Natural killer cell treated with Interleukin-12 subunit alpha and Interleukin-12 subunit beta and Interleukin-15 and Interleukin-18, amount 100 ng/mL, for 72 hours (primary cell): ENCODE measurements at regions not wholly inside any gene's neighbourhood (a gene's known extent, or its start where the extent isn't known, plus 50 kb on each side); places are given as distances from the start of the nearest gene placed in this dataset.

ENCODE experiments used
- ATAC-seq, 2 donors: fragments of 150-1000 bp; cut with Tn5 transposase in 1 of 2; sonication (Bioruptor Pico), chemical (Tn5 transposase) in 1 of 2; 2 replicates each; pipeline ENCODE4 v1.10.0; 2021
- DNase-seq: peaks from one replicate; pipeline ENCODE4 v3.0.0; 2022; ENCODE audit warnings: low spot score
- H3K27ac Mint-ChIP-seq, 2 donors: 1 replicate in 1 of 2; 2 replicates in 1 of 2; pipeline ENCODE4 v1.8.0; 2022; ENCODE audit warnings: mixed read lengths in 2 of 2, mild to moderate bottlenecking in 1 of 2, moderate library complexity in 1 of 2
- H3K27me3 Mint-ChIP-seq, 2 donors: 1 replicate in 1 of 2; 2 replicates in 1 of 2; pipeline ENCODE4 v1.8.0; 2022; ENCODE audit warnings: mixed read lengths in 2 of 2
- H3K36me3 Mint-ChIP-seq: one replicate; pipeline ENCODE4 v1.8.0; 2022; ENCODE audit warnings: mixed read lengths
- H3K4me1 Mint-ChIP-seq, 2 donors: 1 replicate in 1 of 2; 2 replicates in 1 of 2; pipeline ENCODE4 v1.8.0; 2022; ENCODE audit warnings: low read depth in 2 of 2, mixed read lengths in 2 of 2, mild to moderate bottlenecking in 1 of 2
- H3K4me3 Mint-ChIP-seq: one replicate; pipeline ENCODE4 v1.8.0; 2022; ENCODE audit warnings: mixed read lengths
- H3K9me3 Mint-ChIP-seq: 2 replicates; pipeline ENCODE4 v1.8.0; 2022; ENCODE audit warnings: mixed read lengths

GRCh38 chr2:122395687-122396086 lies 640.2 kb downstream of the TSN start:
- no peaks in the 10 kb centered on the region for H3K27me3 Mint-ChIP-seq
- H3K27ac Mint-ChIP-seq = no peak overlapping the region
- H3K4me1 Mint-ChIP-seq = no peaks in the 10 kb centered on the region
- peaks cover 7% of the 10 kb centered on the region for H3K9me3 Mint-ChIP-seq
- H3K4me3 Mint-ChIP-seq = no peak overlapping the region
- peaks cover 4% of the 10 kb centered on the region for H3K36me3 Mint-ChIP-seq
- ATAC-seq = no peak
- DNase-seq = no peak

- Mint-ChIP-seq H3K4me1 (no peaks in the 10 kb centered on the region), H3K9me3 (peaks cover 8% of the 10 kb centered on the region), H3K27me3 (no peaks in the 10 kb centered on the region), H3K27ac (no peak overlapping the region), H3K4me3 (no peak overlapping the region), H3K36me3 (peaks cover 6% of the 10 kb centered on the region)
- ATAC-seq = no peak
- DNase-seq = no peak
These were observed 655.8 kb downstream of the TSN start for GRCh38 chr2:122411231-122411630.

DNA sequence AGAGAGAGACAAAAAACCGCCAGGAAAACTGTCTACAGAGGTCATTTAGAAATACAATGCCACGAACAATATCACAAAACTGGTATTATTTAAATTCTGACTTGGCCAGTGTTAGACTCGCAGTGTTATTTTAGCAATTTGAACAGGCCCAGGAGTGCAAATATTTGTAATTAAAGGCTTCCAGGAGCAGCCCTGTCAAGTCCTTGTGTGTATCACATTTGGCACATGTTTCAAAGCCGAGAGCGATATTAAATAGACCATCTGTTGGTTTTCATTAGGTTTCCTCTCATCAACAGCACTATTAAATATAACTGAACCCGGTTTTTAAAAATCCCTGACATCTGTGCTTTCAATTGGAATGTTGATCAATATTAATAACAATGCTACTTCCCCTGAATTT lies 656.9 kb downstream of the TSN start:
- H3K27me3 Mint-ChIP-seq = no peaks in the 10 kb centered on the region
- no peaks in the 10 kb centered on the region for H3K4me1 Mint-ChIP-seq
- peaks cover 6% of the 10 kb centered on the region for H3K9me3 Mint-ChIP-seq
- DNase-seq = no peak
- no peak overlapping the region for H3K27ac Mint-ChIP-seq
- no peak overlapping the region for H3K4me3 Mint-ChIP-seq
- H3K36me3 Mint-ChIP-seq = peaks cover 6% of the 10 kb centered on the region
- ATAC-seq = no peak

DNA sequence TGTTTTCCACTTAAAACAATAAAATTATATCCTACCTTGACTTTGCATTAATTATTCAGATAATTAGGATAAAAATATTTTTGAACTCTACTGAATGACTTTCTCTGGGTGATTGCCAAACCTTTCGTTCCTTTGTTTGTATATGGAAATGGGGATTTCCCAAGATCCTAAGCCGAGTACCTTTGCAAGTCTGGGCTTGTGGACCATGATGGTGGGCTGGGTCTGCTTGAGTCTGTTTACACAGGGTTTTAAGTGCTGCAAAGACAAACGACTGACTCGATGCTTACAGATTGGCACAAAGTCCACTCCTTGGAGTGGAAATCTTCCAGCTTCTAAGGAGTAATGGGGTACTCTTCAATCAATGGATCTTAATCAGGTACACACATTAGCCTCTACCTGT lies 659.5 kb downstream of the TSN start:
- no peak overlapping the region for H3K4me3 Mint-ChIP-seq
- H3K4me1 Mint-ChIP-seq = no peaks in the 10 kb centered on the region
- no peak for ATAC-seq
- DNase-seq = no peak
- H3K9me3 Mint-ChIP-seq = peaks cover 8% of the 10 kb centered on the region
- peaks cover 6% of the 10 kb centered on the region for H3K36me3 Mint-ChIP-seq
- H3K27me3 Mint-ChIP-seq = no peaks in the 10 kb centered on the region
- H3K27ac Mint-ChIP-seq = no peak overlapping the region

DNA sequence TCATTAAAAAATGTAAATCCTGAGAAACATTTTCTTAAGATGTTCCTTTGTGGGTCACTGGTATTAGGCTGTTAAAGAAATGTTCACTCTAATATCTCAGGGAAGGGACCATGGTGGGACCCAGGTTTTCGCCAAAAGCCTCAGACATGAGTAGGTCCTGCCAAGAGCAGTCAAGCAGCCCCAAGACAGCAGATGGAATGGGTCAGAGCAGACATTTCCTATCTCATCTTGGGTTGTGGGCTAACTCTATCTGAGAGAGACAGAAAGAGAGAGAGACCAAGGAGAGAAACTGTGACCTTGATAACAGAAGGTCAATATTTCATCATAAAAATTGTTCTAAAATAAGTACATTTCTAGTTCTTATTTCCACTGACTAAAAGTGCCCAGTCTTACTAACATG lies 661.7 kb downstream of the TSN start:
- Mint-ChIP-seq H3K9me3 (peaks cover 3% of the 10 kb centered on the region), H3K4me1 (no peaks in the 10 kb centered on the region), H3K4me3 (no peak overlapping the region), H3K27ac (no peak overlapping the region), H3K36me3 (no peaks in the 10 kb centered on the region), H3K27me3 (no peaks in the 10 kb centered on the region)
- DNase-seq (no peak), ATAC-seq (no peak)

DNA sequence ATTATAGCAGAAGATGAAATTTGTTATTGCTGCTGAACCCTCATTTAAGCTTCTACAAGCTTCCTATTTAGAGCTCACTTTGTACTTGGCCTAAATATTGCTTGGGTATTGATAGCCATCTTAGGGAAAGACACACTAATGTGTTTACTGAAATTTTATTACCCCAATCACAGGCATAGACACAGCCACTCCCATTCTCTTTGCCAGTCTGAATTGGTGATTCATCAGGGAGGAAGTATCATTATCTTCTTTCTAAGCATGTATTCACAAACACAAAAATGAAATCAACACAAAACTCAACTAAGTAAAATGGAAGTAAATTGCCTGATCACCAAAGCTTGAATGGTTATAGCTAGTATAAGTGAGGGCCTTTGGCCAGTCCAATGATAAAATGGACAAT lies 666.3 kb downstream of the TSN start:
- no peak for DNase-seq
- H3K27ac Mint-ChIP-seq = no peak overlapping the region
- H3K9me3 Mint-ChIP-seq = peaks cover 3% of the 10 kb centered on the region
- H3K27me3 Mint-ChIP-seq = no peaks in the 10 kb centered on the region
- no peak overlapping the region for H3K4me3 Mint-ChIP-seq
- no peaks in the 10 kb centered on the region for H3K4me1 Mint-ChIP-seq
- no peak for ATAC-seq
- H3K36me3 Mint-ChIP-seq = no peaks in the 10 kb centered on the region

GRCh38 chr2:122422384-122422991 lies 667.0 kb downstream of the TSN start:
- Mint-ChIP-seq H3K27ac (no peak overlapping the region), H3K4me1 (no peaks in the 10 kb centered on the region), H3K4me3 (no peak overlapping the region), H3K36me3 (no peaks in the 10 kb centered on the region), H3K27me3 (no peaks in the 10 kb centered on the region), H3K9me3 (peaks cover 8% of the 10 kb centered on the region)
- ATAC-seq = no peak
- DNase-seq = no peak

DNA sequence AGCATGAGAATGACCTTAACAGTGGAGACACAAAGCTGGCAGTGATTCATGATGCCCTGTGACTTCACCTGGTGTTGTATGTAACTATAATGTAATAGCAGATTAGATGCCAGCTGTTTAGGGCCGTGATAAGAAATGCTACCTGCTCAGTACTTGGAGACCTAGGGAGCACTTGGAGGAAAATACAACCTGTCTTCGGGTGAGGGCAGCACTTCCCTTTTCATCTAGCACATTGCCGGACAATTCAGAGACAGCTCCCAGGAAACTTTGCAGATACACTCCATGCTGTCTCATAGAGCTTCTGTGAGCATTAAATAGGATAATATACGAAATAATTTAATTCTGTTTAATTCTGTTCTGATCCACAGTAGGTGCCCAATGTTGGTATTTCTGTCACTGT lies 668.5 kb downstream of the TSN start:
- DNase-seq (no peak), ATAC-seq (no peak)
- H3K4me1 Mint-ChIP-seq = no peaks in the 10 kb centered on the region
- no peak overlapping the region for H3K4me3 Mint-ChIP-seq
- peaks cover 6% of the 10 kb centered on the region for H3K9me3 Mint-ChIP-seq
- H3K27ac Mint-ChIP-seq = no peak overlapping the region
- H3K36me3 Mint-ChIP-seq = no peaks in the 10 kb centered on the region
- H3K27me3 Mint-ChIP-seq = no peaks in the 10 kb centered on the region

DNA sequence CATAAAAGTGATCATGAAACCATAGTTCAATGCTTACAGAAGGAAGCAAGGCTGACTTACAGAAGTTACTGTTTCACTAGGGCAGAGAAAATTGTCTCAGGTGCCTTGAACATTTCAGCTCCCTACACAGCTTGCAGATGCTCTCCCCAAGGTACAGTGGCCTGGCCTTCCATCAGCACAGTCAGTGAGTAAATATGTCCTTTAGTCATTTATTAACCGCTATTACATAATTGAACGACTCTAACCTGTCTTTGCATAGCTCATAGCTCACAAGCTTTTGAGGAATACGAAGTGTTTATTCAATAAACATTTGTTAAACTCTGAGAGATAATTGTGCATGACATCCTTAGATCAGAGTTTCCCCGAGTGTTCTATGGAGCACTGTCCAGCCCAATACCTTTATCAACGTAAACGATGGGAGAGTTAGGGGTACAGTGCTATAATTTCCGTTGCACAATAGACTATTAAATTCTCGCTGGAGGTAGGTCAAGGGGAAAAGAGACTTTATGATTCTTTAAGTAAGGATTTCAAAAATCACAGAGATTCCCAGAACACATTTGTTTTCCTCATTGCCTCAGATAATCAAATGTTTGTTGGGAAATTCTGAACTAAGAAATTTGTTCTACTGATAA lies 677.8 kb downstream of the TSN start:
- no peaks in the 10 kb centered on the region for H3K36me3 Mint-ChIP-seq
- ATAC-seq (no peak), DNase-seq (no peak)
- no peaks in the 10 kb centered on the region for H3K27me3 Mint-ChIP-seq
- H3K27ac Mint-ChIP-seq = no peak overlapping the region
- peaks cover 3% of the 10 kb centered on the region for H3K9me3 Mint-ChIP-seq
- no peaks in the 10 kb centered on the region for H3K4me1 Mint-ChIP-seq
- H3K4me3 Mint-ChIP-seq = no peak overlapping the region

GRCh38 chr2:122445003-122445402 lies 689.6 kb downstream of the TSN start:
- Mint-ChIP-seq H3K27me3 (no peaks in the 10 kb centered on the region), H3K27ac (no peak overlapping the region), H3K9me3 (peaks cover 4% of the 10 kb centered on the region), H3K4me1 (no peaks in the 10 kb centered on the region), H3K4me3 (no peak overlapping the region), H3K36me3 (no peaks in the 10 kb centered on the region)
- ATAC-seq = no peak
- DNase-seq = no peak

DNA sequence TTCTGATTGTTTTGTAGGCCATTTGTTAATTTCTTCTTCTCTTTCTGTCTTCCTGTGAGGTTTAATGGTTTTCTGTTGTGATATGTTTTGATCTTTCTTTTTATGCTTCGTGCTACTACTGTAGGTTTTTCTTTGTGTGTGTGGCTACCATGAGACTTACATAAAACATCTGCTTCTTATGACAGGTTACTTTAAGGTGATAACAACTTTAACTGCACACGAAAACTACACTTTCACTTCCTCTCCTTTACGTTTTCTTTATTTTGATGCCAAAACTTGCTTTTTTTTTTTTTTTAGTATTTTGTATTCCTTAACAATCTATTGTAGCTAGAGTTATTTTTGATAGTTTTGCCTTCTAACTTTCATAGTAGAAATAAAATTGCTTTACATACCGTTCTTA lies 691.3 kb downstream of the TSN start:
- no peaks in the 10 kb centered on the region for H3K36me3 Mint-ChIP-seq
- H3K27ac Mint-ChIP-seq = no peak overlapping the region
- H3K27me3 Mint-ChIP-seq = no peaks in the 10 kb centered on the region
- DNase-seq (no peak), ATAC-seq (no peak)
- no peaks in the 10 kb centered on the region for H3K4me1 Mint-ChIP-seq
- peaks cover 4% of the 10 kb centered on the region for H3K9me3 Mint-ChIP-seq
- H3K4me3 Mint-ChIP-seq = no peak overlapping the region

DNA sequence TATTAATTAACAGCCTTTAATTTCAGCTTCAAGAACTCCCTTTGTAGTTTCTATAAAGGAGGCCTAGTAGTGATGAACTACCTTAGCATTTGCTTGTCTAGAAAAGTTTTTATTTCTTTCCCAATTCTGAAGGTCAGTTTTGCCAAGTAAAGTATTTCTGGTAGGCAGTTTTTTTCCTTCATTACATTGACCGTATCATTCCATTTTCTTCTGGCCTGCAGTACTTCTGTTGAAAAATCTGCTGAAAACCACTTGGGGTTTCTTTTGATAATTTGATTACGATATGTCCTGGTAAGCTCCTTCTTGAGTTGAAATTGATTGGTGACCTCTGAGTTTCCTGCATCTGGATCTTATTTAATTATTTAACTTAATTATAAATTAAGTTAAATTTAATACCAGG lies 691.8 kb downstream of the TSN start:
- H3K36me3 Mint-ChIP-seq = no peaks in the 10 kb centered on the region
- no peaks in the 10 kb centered on the region for H3K27me3 Mint-ChIP-seq
- no peak for ATAC-seq
- H3K4me3 Mint-ChIP-seq = no peak overlapping the region
- H3K27ac Mint-ChIP-seq = no peak overlapping the region
- DNase-seq = no peak
- H3K4me1 Mint-ChIP-seq = no peaks in the 10 kb centered on the region
- peaks cover 4% of the 10 kb centered on the region for H3K9me3 Mint-ChIP-seq

GRCh38 chr2:122451040-122451439 lies 695.6 kb downstream of the TSN start:
- no peak for DNase-seq
- no peak overlapping the region for H3K4me3 Mint-ChIP-seq
- no peaks in the 10 kb centered on the region for H3K4me1 Mint-ChIP-seq
- H3K36me3 Mint-ChIP-seq = no peaks in the 10 kb centered on the region
- no peak overlapping the region for H3K27ac Mint-ChIP-seq
- no peak for ATAC-seq
- peaks cover 8% of the 10 kb centered on the region for H3K9me3 Mint-ChIP-seq
- H3K27me3 Mint-ChIP-seq = no peaks in the 10 kb centered on the region

- no peak for ATAC-seq
- Mint-ChIP-seq H3K27me3 (no peaks in the 10 kb centered on the region), H3K36me3 (no peaks in the 10 kb centered on the region), H3K4me3 (no peak overlapping the region), H3K9me3 (peaks cover 8% of the 10 kb centered on the region), H3K27ac (no peak overlapping the region), H3K4me1 (no peaks in the 10 kb centered on the region)
- no peak for DNase-seq
These were observed 696.2 kb downstream of the TSN start for GRCh38 chr2:122451697-122452096.

DNA sequence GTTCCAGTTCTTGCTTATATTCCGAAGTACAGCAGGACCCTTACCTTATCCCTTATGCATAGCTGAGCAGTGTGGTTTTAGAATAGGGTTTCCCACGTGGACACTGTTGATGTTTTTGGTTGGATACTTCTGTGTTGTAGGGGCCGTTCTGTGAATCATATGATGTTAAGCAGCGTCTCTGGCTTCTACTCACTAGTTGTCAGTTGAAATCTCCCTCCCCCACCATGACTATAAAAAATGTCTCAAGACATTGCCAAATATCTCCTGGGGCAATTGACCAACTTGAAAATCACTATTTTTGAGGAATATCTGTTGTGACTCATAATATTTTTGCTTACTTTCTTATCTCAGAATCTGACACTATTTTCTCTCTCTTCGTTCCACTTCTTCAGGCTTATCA lies 713.7 kb downstream of the TSN start:
- no peak for ATAC-seq
- H3K4me1 Mint-ChIP-seq = no peaks in the 10 kb centered on the region
- H3K27ac Mint-ChIP-seq = no peak overlapping the region

More for the DNA sequence above, 713.7 kb downstream of the TSN start:
- Mint-ChIP-seq H3K36me3 (no peaks in the 10 kb centered on the region), H3K27me3 (no peaks in the 10 kb centered on the region), H3K9me3 (peaks cover 4% of the 10 kb centered on the region), H3K4me3 (no peak overlapping the region)
- DNase-seq = no peak
